ENCODE measurements at regions not wholly inside any gene's neighbourhood (a gene's known extent, or its start where the extent isn't known, plus 50 kb on each side); places are given as distances from the start of the nearest gene placed in this dataset.
A peak's percentile ranks its signal among the peaks of the same experiment; 100 is the strongest.

- ATAC-seq (peak; percentile 89), DNase-seq (peak; percentile 60 to 86 (median 78))
- no peaks in the 10 kb centered on the region for H3K9me3 ChIP-seq
- H3K4me3 ChIP-seq, result no peak overlapping the region
- peaks cover 17% of the 10 kb centered on the region for H3K4me1 ChIP-seq (ENCODE audit: low read depth)
- H3K36me3 ChIP-seq (ENCODE audit: low read depth), result no peaks in the 10 kb centered on the region
- TF ChIP-seq, protein P1, sequence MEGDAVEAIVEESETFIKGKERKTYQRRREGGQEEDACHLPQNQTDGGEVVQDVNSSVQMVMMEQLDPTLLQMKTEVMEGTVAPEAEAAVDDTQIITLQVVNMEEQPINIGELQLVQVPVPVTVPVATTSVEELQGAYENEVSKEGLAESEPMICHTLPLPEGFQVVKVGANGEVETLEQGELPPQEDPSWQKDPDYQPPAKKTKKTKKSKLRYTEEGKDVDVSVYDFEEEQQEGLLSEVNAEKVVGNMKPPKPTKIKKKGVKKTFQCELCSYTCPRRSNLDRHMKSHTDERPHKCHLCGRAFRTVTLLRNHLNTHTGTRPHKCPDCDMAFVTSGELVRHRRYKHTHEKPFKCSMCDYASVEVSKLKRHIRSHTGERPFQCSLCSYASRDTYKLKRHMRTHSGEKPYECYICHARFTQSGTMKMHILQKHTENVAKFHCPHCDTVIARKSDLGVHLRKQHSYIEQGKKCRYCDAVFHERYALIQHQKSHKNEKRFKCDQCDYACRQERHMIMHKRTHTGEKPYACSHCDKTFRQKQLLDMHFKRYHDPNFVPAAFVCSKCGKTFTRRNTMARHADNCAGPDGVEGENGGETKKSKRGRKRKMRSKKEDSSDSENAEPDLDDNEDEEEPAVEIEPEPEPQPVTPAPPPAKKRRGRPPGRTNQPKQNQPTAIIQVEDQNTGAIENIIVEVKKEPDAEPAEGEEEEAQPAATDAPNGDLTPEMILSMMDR (IDR thresholded peaks at IDR 0.05), result peak; percentile 52
- intact Hi-C loops (cut with DNase I, micrococcal nuclease), result no loop called here
Measured at GRCh38 chr18:31241900-31242409, 76.0 kb upstream of the DSG1 start.

DNA sequence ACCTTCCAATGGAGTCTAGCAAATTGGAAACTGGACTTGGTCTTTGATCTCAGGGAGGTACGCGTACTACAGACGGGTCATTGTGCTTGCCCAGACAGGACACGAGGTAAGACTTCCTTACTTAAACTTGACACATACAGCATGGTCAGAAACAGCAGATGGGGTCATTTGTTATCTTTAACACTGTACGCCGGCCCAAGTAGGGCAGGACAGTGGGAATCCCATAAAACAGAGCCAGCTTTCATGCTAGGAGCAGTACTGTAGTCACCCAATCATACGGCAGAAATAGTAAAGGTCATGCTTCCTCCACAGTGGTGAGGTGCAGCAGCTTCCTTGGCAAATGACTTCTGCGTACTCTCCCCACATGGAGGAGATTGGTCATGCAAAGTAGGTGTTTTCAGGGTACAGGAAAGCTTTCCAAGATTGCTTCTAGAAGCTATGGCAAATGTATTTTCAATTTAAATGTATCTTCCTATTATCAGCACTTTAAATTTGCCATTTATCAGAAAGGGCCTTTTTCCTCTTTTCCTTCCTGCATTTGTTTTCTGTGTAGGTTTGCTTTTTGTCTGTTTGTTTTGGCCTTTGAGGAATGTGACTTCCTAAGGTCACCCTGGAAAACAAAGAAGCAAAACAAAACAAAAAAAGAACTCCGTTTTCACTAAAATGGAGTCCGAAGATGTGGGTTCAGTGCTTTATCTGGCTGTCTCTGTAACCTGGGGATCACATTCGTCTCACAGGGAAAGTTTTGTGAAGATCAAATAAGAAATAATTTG, 74.0 kb upstream of the DSG1 start:
- TF ChIP-seq, protein P1 (IDR thresholded peaks at IDR 0.05), result no peak
- ATAC-seq (peak; percentile 71), DNase-seq (peak in 1 of 3 donors; percentile 35)
- intact Hi-C loops (cut with DNase I, micrococcal nuclease), result no loop called here
- no peaks in the 10 kb centered on the region for H3K36me3 ChIP-seq (ENCODE audit: low read depth)
- H3K4me3 ChIP-seq, result no peak overlapping the region
- peaks cover 17% of the 10 kb centered on the region for H3K4me1 ChIP-seq (ENCODE audit: low read depth)
- H3K9me3 ChIP-seq, result no peaks in the 10 kb centered on the region

DNA sequence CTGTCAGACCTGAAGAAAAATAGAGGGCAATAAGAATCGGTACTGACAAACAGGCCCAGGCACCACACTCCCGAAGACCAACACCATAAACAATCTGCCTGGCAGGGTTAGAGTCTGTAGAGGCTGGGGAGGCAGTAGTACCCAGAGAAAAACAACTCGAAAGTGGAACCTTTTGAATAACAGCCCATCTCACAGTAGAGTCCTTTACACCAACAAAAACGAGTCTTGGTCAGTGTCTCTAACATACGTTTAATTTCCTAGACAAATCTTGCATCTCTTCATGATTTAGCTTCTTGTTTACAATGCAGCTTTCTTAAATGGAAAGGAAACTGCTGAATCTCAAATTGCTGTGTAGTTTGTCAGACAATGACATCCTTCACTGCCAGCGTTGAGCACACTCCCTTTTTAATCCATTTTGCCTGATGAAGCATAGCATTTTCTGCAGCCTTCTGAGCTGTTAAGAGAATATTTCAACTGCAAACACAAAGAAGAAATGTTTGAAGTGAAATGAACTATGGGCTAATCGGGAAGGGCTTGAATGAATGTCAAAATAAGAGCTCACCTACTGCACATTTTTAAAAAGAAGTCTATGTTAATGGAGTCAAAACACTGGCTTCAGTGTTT, 73.1 kb upstream of the DSG1 start:
- peak; percentile 15 for ATAC-seq
- intact Hi-C loops (cut with DNase I, micrococcal nuclease), result no loop called here

GRCh38 chr18:31245820-31246219, 72.1 kb upstream of the DSG1 start:
- intact Hi-C loops (cut with DNase I, micrococcal nuclease), result no loop called here
- Histone ChIP-seq H3K9me3 (no peaks in the 10 kb centered on the region), H3K36me3 (ENCODE audit: low read depth) (no peaks in the 10 kb centered on the region), H3K4me1 (ENCODE audit: low read depth) (peaks cover 15% of the 10 kb centered on the region), H3K4me3 (no peak overlapping the region)
- ATAC-seq, result no peak
- TF ChIP-seq, protein P1 (IDR thresholded peaks at IDR 0.05), result no peak
- DNase-seq, result no peak

More for the DNA sequence above, 73.1 kb upstream of the DSG1 start:
- peak in 1 of 3 donors; percentile 28 for DNase-seq
- H3K4me1 ChIP-seq (ENCODE audit: low read depth), result peaks cover 17% of the 10 kb centered on the region
- H3K4me3 ChIP-seq, result no peak overlapping the region
- H3K36me3 ChIP-seq (ENCODE audit: low read depth), result no peaks in the 10 kb centered on the region
- TF ChIP-seq, protein P1 (IDR thresholded peaks at IDR 0.05), result no peak
- H3K9me3 ChIP-seq, result no peaks in the 10 kb centered on the region

DNA sequence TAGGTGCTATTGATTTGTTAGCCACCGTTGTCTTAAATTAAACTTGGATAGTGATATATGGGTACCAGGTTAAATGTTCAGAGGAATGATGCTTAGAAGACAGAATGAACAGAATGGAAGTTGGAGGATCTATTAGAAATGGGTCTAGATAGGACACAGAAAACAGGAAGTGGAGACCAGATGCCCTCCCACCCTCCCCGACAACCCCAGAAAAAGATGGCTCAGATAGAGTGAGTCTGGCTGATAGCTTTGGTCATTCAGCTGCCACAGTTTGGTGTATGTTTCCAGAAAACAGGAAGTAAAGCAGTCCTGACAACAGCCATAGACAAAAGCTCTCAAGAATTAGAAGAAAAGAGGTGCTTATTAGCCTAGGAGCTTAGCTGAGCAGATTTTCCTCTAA, 71.5 kb upstream of the DSG1 start:
- DNase-seq, result no peak
- Histone ChIP-seq H3K36me3 (ENCODE audit: low read depth) (no peaks in the 10 kb centered on the region), H3K4me3 (no peak overlapping the region), H3K9me3 (no peaks in the 10 kb centered on the region), H3K4me1 (ENCODE audit: low read depth) (peaks cover 9% of the 10 kb centered on the region)
- TF ChIP-seq, protein P1 (IDR thresholded peaks at IDR 0.05), result no peak
- intact Hi-C loops (cut with DNase I, micrococcal nuclease), result no loop called here
- ATAC-seq, result no peak
